Mononuclear cell (primary cell): ENCODE measurements at regions not wholly inside any gene's neighbourhood (a gene's known extent, or its start where the extent isn't known, plus 50 kb on each side); places are given as distances from the start of the nearest gene placed in this dataset.
"Not testable (repeated sequence)": the region's sequence is repeated elsewhere in the genome, so short reads cannot be mapped to it uniquely, and the experiment has no call there.

Source experiments
- H3K27me3 ChIP-seq: 2 replicates; pipeline ENCODE4 v1.6.0; 2011; ENCODE audit warnings: low read length, control low read depth; ENCODE audit not compliant: insufficient read depth
- H3K4me1 ChIP-seq: 2 replicates; pipeline ENCODE4 v1.5.1; 2011; ENCODE audit warnings: mild to moderate bottlenecking, low read length, control low read depth; ENCODE audit not compliant: insufficient read depth
- H3K4me3 ChIP-seq: 2 replicates; pipeline ENCODE4 v1.5.1; 2011; ENCODE audit warnings: mild to moderate bottlenecking, low read length, moderate library complexity
- H3K9me3 ChIP-seq: 2 replicates; pipeline ENCODE4 v1.5.1; 2011; ENCODE audit warnings: low read depth, mild to moderate bottlenecking, control low read depth, low read length

- H3K4me1 ChIP-seq = no peaks in the 10 kb centered on the region
- peaks cover 14% of the 10 kb centered on the region for H3K9me3 ChIP-seq
- no peak overlapping the region for H3K4me3 ChIP-seq
- no peaks in the 10 kb centered on the region for H3K27me3 ChIP-seq
Measured at GRCh38 chr5:119694284-119694683, 64.9 kb downstream of the FAM170A start.

GRCh38 chr5:119706049-119706448 lies 76.7 kb downstream of the FAM170A start:
- H3K9me3 ChIP-seq = no peaks in the 10 kb centered on the region
- H3K4me1 ChIP-seq = no peaks in the 10 kb centered on the region
- peaks cover 2% of the 10 kb centered on the region for H3K27me3 ChIP-seq
- no peak overlapping the region for H3K4me3 ChIP-seq

- Histone ChIP-seq H3K9me3 (no peaks in the 10 kb centered on the region), H3K27me3 (peaks cover 2% of the 10 kb centered on the region), H3K4me3 (no peak overlapping the region), H3K4me1 (no peaks in the 10 kb centered on the region)
Measured at GRCh38 chr5:119708076-119708790, 78.9 kb downstream of the FAM170A start.

DNA sequence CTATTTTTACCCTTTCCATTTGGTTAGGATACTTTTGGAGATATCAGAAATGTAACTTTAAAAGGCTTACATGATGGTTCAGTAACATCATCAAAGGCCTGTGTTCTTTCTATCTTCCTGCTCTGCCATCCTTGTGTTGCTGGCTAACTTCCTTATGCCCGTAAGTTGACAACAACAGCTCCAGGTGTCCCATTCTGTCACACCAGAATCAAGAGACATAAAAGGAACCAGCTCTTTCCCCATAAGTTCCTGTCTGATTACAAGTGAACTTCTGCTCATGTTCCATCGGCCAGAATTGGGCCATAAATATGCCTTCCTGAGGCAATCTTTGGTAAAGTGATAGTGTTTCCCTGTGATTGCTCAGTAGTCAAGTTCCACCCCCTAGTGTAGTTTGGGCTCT lies 92.4 kb downstream of the FAM170A start:
- Histone ChIP-seq H3K4me3 (no peak overlapping the region), H3K4me1 (no peaks in the 10 kb centered on the region), H3K9me3 (no peaks in the 10 kb centered on the region), H3K27me3 (no peaks in the 10 kb centered on the region)

GRCh38 chr5:119725291-119725690 lies 95.9 kb downstream of the FAM170A start:
- H3K4me1 ChIP-seq, H3K9me3 ChIP-seq, H3K27me3 ChIP-seq, H3K4me3 ChIP-seq: not testable (repeated sequence)

- Histone ChIP-seq H3K27me3 (no peaks in the 10 kb centered on the region), H3K4me3 (no peak overlapping the region), H3K9me3 (no peaks in the 10 kb centered on the region), H3K4me1 (no peaks in the 10 kb centered on the region)
Measured at GRCh38 chr5:119726544-119726943, 97.2 kb downstream of the FAM170A start.

- no peak overlapping the region for H3K4me3 ChIP-seq
- H3K9me3 ChIP-seq = no peaks in the 10 kb centered on the region
- no peaks in the 10 kb centered on the region for H3K4me1 ChIP-seq
- H3K27me3 ChIP-seq = no peaks in the 10 kb centered on the region
Measured at GRCh38 chr5:119740225-119740624, 110.9 kb downstream of the FAM170A start.

- no peaks in the 10 kb centered on the region for H3K27me3 ChIP-seq
- no peaks in the 10 kb centered on the region for H3K9me3 ChIP-seq
- no peak overlapping the region for H3K4me3 ChIP-seq
- H3K4me1 ChIP-seq = no peaks in the 10 kb centered on the region
Measured at GRCh38 chr5:119741691-119742090, 112.3 kb downstream of the FAM170A start.

DNA sequence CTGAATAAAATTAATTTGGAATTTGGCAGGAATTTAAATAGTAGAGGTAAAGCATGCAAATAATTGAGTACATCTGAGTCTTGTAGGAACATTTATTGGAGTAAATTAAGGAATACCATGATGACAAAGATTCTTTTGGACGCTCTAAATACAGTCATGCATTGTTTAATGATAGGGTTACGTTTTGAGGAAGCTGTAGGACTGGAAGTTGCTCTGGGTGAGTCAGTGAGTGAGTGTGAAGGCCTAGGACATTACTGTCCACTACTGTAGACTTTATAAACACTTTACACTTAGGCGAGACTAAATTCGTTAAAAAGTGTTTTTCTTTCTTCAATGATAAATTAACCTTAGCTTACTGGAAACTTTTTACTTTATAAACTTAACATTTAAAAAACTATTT lies 113.0 kb downstream of the FAM170A start:
- Histone ChIP-seq H3K4me1 (no peaks in the 10 kb centered on the region), H3K4me3 (no peak overlapping the region), H3K9me3 (no peaks in the 10 kb centered on the region), H3K27me3 (no peaks in the 10 kb centered on the region)

DNA sequence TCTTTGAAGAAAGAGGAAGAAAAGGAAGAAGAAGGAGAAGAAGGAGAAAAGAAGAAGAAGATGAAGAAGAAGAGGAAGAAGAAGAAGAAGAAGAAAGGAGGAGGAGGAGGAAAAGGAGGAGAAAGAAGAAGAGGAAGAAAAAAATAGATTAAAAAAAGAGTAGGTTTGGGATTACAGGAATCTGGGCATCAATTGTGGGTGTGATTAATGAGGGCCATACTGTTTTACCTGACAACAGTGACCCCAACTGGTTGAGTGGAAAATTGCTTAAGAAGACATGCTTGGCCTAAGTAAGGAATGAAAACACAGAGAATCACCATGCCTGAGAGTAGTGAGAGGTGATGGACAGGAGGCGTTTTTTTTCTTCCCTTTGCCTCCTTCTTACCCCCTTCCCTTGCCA lies 114.6 kb downstream of the FAM170A start:
- no peak overlapping the region for H3K4me3 ChIP-seq
- H3K27me3 ChIP-seq = no peaks in the 10 kb centered on the region
- H3K4me1 ChIP-seq = no peaks in the 10 kb centered on the region
- H3K9me3 ChIP-seq = no peaks in the 10 kb centered on the region

GRCh38 chr5:119745976-119746375 lies 116.6 kb downstream of the FAM170A start:
- Histone ChIP-seq H3K27me3 (no peaks in the 10 kb centered on the region), H3K4me3 (no peak overlapping the region), H3K4me1 (no peaks in the 10 kb centered on the region), H3K9me3 (no peaks in the 10 kb centered on the region)

GRCh38 chr5:119746984-119747383 lies 117.6 kb downstream of the FAM170A start:
- H3K27me3 ChIP-seq = no peaks in the 10 kb centered on the region
- H3K4me1 ChIP-seq = no peaks in the 10 kb centered on the region
- no peaks in the 10 kb centered on the region for H3K9me3 ChIP-seq
- no peak overlapping the region for H3K4me3 ChIP-seq

- H3K4me3 ChIP-seq = no peak overlapping the region
- H3K9me3 ChIP-seq = no peaks in the 10 kb centered on the region
- H3K4me1 ChIP-seq = no peaks in the 10 kb centered on the region
- H3K27me3 ChIP-seq = no peaks in the 10 kb centered on the region
Measured at GRCh38 chr5:119750887-119751733, 121.8 kb downstream of the FAM170A start.

DNA sequence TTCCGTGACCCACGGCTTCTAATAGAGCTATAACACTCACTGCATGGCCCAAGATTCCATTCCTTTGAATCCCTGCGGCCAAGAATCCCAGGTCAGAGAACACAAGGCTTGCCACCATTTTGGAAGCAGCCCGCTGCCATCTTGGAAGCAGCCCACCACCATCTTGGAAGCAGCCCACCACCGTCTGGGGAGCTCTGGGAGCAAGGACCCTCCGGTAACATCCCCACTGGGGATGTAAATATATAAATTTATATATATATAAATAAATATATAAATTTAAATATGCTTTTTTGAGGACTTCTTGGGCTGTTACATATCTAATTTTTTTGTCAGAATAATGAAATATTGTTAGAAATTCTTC lies 122.4 kb downstream of the FAM170A start:
- no peak overlapping the region for H3K4me3 ChIP-seq
- H3K9me3 ChIP-seq = no peaks in the 10 kb centered on the region
- H3K4me1 ChIP-seq = no peaks in the 10 kb centered on the region
- no peaks in the 10 kb centered on the region for H3K27me3 ChIP-seq

- Histone ChIP-seq H3K27me3 (no peaks in the 10 kb centered on the region), H3K4me3 (no peak overlapping the region), H3K9me3 (no peaks in the 10 kb centered on the region), H3K4me1 (no peaks in the 10 kb centered on the region)
Measured at GRCh38 chr5:119752921-119753886, 123.8 kb downstream of the FAM170A start.
